Stimulated activated CD8-positive, alpha-beta memory T cell treated with anti-CD3 and anti-CD28 coated beads, Interleukin-15, amount 100 ng/mL, for 4 hours (primary cell): ENCODE measurements at regions not wholly inside any gene's neighbourhood (a gene's known extent, or its start where the extent isn't known, plus 50 kb on each side); places are given as distances from the start of the nearest gene placed in this dataset.

Experiments used
- DNase-seq, 2 donors: peaks; one replicate each; pipeline ENCODE4 v3.0.0-alpha.2; 2020; ENCODE audit warnings: low read depth in 2 of 2

GRCh38 chr1:29753771-29754572 is 517.6 kb downstream of the PTPRU start:
- no peak for DNase-seq

GRCh38 chr1:29753244-29753643 is 516.9 kb downstream of the PTPRU start:
- DNase-seq: no peak

- no peak for DNase-seq
Measured at GRCh38 chr1:29752141-29752540, 515.8 kb downstream of the PTPRU start.

GRCh38 chr1:29749024-29749945 is 513.0 kb downstream of the PTPRU start:
- DNase-seq: no peak

GRCh38 chr1:29747196-29747595 is 510.9 kb downstream of the PTPRU start:
- DNase-seq: no peak

GRCh38 chr1:29746076-29746665 is 509.8 kb downstream of the PTPRU start:
- DNase-seq: no peak

GRCh38 chr1:29744684-29745490 is 508.6 kb downstream of the PTPRU start:
- DNase-seq: no peak

- DNase-seq: no peak
Measured at GRCh38 chr1:29743931-29744330, 507.6 kb downstream of the PTPRU start.

GRCh38 chr1:29743264-29743663 is 506.9 kb downstream of the PTPRU start:
- DNase-seq: no peak

- DNase-seq: no peak
Measured at GRCh38 chr1:29739176-29739575, 502.9 kb downstream of the PTPRU start.

- DNase-seq: no peak
Measured at GRCh38 chr1:29736582-29737188, 500.4 kb downstream of the PTPRU start.

GRCh38 chr1:29732453-29732852 is 496.1 kb downstream of the PTPRU start:
- DNase-seq: no peak

GRCh38 chr1:29730623-29731022 is 494.3 kb downstream of the PTPRU start:
- no peak for DNase-seq

GRCh38 chr1:29729281-29729680 is 493.0 kb downstream of the PTPRU start:
- DNase-seq: no peak

- DNase-seq: no peak
Measured at GRCh38 chr1:29728703-29729102, 492.4 kb downstream of the PTPRU start.

GRCh38 chr1:29725262-29725661 is 488.9 kb downstream of the PTPRU start:
- DNase-seq: no peak

- no peak for DNase-seq
Measured at GRCh38 chr1:29722598-29722997, 486.3 kb downstream of the PTPRU start.

GRCh38 chr1:29719253-29719652 is 482.9 kb downstream of the PTPRU start:
- DNase-seq: no peak

- DNase-seq: no peak
Measured at GRCh38 chr1:29718791-29719190, 482.5 kb downstream of the PTPRU start.

GRCh38 chr1:29716306-29716705 is 480.0 kb downstream of the PTPRU start:
- no peak for DNase-seq

GRCh38 chr1:29713857-29714256 is 477.5 kb downstream of the PTPRU start:
- DNase-seq: no peak
